ENCODE measurements at regions not wholly inside any gene's neighbourhood (a gene's known extent, or its start where the extent isn't known, plus 50 kb on each side); places are given as distances from the start of the nearest gene placed in this dataset.

DNA sequence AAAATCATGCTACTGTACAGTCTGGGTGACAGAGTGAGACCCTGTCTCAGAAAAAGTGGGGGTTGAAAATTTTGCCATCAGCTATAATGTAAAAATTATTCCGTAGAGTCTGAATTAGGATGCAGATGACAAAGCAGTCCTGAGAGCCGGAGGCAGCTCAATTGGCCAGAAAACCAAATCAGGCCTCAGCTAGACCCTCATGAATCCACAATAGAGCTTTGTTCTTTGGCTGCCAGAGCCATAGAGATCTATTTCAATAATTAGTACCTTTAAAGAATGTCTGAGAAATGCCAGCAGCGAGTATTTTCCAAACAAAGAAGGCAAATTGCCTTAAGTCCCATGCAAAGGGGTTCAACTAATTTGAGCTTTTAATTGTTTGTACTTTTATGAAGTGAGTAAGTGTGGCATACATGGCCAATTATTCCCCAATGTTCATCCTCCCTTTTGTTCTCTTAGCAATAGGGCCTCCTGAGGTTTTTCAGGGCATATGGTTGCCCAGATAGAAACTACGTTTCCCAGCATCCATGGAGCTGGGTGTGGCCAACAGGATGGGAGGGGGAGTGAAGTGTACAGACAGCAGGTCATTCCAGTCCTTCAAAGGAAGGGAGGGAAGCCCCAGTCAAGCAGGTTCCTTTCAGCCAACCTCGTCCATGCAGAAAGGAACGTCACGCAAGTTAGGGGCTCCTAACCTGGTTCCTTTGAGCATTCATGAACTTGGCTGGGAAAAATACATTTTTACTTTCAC lies 211.3 kb upstream of the APCDD1 start:
- H3K9me3 ChIP-seq (ENCODE audit: control insufficient read depth, low read length): no peaks in the 10 kb centered on the region
- no peak overlapping the region for H3K4me3 ChIP-seq (ENCODE audit: low read length)
- no peaks in the 10 kb centered on the region for H3K27me3 ChIP-seq (ENCODE audit: control insufficient read depth, insufficient read depth)
- peaks cover 5% of the 10 kb centered on the region for H3K4me1 ChIP-seq (ENCODE audit: control insufficient read depth, insufficient read depth, low read length)
- WGBS: 82% methylated on average over 7 of the region's 7 CpGs
- ATAC-seq: no peak
- intact Hi-C loops (cut with DNase I): no loop called here
- DNase-seq: no peak
- H3K27ac ChIP-seq (ENCODE audit: low read length): no peak overlapping the region

DNA sequence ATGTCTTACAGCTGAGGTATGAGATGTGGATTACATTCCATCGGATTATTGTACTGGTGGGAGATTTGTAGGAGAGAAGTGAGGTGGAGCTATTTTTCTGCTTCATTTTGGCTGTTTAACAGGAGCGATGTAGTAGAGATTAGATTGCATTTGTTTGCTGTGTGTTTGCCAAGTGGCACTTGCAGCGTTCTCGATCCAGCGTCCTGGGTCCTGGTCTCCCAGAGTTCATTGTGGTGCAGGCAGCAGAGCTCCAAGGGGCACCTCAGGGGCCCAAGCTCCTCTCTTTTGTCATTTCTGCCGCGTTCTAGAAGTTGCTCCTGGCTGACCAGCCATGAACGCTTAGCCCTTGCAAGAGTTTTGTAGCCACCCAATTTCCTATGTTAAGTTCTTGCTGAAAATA lies 210.1 kb upstream of the APCDD1 start:
- ATAC-seq: no peak
- no peak for DNase-seq
- intact Hi-C loops (cut with DNase I): no loop called here
- H3K9me3 ChIP-seq (ENCODE audit: control insufficient read depth, low read length): no peaks in the 10 kb centered on the region
- H3K27me3 ChIP-seq (ENCODE audit: control insufficient read depth, insufficient read depth): no peaks in the 10 kb centered on the region
- no peak overlapping the region for H3K27ac ChIP-seq (ENCODE audit: low read length)
- peaks cover 5% of the 10 kb centered on the region for H3K4me1 ChIP-seq (ENCODE audit: control insufficient read depth, insufficient read depth, low read length)
- 79% methylated on average over 8 of the region's 8 CpGs for WGBS
- no peak overlapping the region for H3K4me3 ChIP-seq (ENCODE audit: low read length)

DNA sequence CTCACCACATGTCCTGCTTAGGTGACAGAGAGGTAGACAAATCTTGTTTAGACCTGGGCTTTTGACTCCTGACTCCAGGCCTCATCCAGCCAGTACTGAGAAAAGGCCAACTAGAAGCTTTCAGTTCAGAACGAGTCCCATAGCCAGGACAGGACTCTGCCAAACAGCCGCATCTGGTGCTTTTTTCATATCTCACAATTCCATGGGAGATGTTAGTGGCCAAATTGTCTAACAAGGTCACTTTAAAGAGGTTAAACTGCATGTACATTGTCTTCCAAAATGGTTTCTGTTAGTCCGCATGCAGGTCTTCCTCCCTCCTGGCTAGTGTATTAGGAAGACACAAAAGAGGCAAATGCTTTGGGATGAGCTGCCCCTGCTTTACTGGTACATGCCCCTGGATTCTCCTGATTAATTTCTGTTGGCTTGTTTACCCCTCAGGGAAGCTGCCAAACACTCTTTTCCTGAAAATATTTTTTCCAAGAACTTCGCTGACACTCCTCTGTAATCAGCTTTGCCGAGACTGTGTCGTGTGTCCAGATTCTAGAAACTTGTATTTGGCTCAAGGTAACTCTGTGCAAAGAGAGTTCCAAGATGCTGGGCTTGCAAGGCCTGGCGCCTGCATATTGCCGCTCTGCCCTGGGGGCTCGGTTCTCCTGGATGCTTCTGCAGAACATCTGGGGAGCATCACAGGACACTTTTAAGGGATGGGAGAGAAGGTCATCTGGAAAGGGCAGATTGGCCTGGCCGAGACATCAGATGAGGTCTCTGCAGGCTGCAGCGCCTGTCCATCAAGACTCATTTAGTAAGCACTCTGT lies 209.2 kb upstream of the APCDD1 start:
- WGBS: 68% methylated on average over 11 of the region's 11 CpGs
- peaks cover 5% of the 10 kb centered on the region for H3K4me1 ChIP-seq (ENCODE audit: control insufficient read depth, insufficient read depth, low read length)
- H3K27me3 ChIP-seq (ENCODE audit: control insufficient read depth, insufficient read depth): no peaks in the 10 kb centered on the region
- ATAC-seq (peak in 1 of 2 donors; percentile 50), DNase-seq (peak in 2 of 3 donors; percentile 59 to 65)
- no peak overlapping the region for H3K4me3 ChIP-seq (ENCODE audit: low read length)
- intact Hi-C loops (cut with DNase I): no loop called here
- H3K9me3 ChIP-seq (ENCODE audit: control insufficient read depth, low read length): no peaks in the 10 kb centered on the region
- no peak overlapping the region for H3K27ac ChIP-seq (ENCODE audit: low read length)

DNA sequence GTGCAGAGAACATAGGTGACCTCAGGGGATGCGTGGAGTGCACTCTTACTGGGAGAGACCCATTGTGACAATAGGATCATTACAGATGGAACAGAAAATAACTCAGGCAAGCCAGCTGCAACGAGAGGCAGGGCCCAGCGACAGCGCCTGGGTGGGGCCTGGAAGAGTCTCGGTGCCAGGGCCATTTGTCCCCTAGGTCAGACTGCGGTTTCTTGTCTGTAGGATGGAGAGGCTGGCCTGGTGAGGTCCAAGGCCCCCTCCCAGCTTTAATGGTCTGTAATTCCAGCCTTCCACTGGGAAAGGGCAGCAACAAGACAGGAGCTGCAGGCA lies 208.6 kb upstream of the APCDD1 start:
- no peak overlapping the region for H3K4me3 ChIP-seq (ENCODE audit: low read length)
- H3K4me1 ChIP-seq (ENCODE audit: control insufficient read depth, insufficient read depth, low read length): peaks cover 5% of the 10 kb centered on the region
- H3K27me3 ChIP-seq (ENCODE audit: control insufficient read depth, insufficient read depth): no peaks in the 10 kb centered on the region
- WGBS: 76% methylated on average over 6 of the region's 6 CpGs
- no peaks in the 10 kb centered on the region for H3K9me3 ChIP-seq (ENCODE audit: control insufficient read depth, low read length)
- H3K27ac ChIP-seq (ENCODE audit: low read length): no peak overlapping the region
- DNase-seq: peak in 2 of 3 donors; percentile 59 to 74
- intact Hi-C loops (cut with DNase I): no loop called here
- ATAC-seq: peak in 1 of 2 donors; percentile 20

DNA sequence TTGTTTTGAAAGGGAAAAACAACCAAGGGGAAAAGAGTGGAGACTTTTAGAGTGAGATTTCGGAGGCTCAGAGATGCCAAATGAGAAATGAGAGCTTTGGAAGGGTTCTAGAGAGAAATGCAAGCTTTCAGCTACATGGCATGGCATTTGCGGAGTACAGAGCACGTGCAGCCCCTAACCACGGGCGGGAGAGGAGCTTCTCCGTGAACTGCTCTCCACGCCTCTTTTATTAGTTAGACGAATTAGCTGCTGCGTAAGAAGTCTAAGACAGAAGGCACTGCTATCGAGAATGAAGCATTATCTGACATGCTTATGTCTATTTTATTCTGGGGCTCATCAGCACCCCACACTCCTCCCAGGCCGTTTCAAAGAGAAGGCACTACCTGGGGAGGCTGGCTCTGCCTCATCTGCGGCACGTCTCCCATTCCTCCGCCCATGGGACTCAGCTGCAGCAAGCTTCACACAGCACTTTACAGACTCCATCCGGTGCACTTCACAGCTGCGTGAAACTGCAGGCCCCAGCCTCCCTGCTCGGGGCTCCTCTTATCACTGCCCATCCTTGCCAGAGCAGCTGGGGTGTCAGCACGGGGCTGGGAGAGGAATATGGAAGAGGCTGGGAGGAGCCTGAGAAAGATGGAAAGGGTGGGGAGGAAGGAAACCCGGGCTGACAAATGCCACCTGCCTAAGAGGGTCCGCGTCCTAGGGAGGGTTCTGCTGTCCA lies 207.3 kb upstream of the APCDD1 start:
- no peaks in the 10 kb centered on the region for H3K9me3 ChIP-seq (ENCODE audit: control insufficient read depth, low read length)
- H3K27me3 ChIP-seq (ENCODE audit: control insufficient read depth, insufficient read depth): no peaks in the 10 kb centered on the region
- intact Hi-C loops (cut with DNase I): no loop called here
- peaks cover 5% of the 10 kb centered on the region for H3K4me1 ChIP-seq (ENCODE audit: control insufficient read depth, insufficient read depth, low read length)
- H3K4me3 ChIP-seq (ENCODE audit: low read length): no peak overlapping the region
- WGBS: 38% methylated on average over 21 of the region's 21 CpGs
- DNase-seq (peak; percentile 59 to 85 (median 82)), ATAC-seq (peak; percentile 81 to 88)
- no peak overlapping the region for H3K27ac ChIP-seq (ENCODE audit: low read length)

DNA sequence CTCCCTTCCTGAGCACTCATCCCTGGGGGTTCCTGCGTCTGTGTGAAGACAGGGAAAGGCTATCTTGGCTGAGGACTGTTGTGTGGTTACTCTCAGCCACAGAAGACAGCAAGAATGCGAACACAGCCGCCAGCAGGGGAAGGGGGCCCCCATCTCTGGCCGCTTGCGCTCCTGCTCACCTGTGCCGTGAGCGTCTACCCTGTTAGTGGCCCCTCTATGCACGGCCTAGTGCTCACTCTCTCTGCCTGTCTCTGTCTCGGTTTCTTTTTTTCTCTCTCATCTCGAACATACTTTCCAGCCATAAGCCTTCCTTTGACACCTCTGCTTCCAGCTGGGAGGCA lies 206.7 kb upstream of the APCDD1 start:
- 45% methylated on average over 10 of the region's 10 CpGs for WGBS
- intact Hi-C loops (cut with DNase I): no loop called here
- DNase-seq (no peak), ATAC-seq (no peak)
- Histone ChIP-seq H3K9me3 (ENCODE audit: control insufficient read depth, low read length) (no peaks in the 10 kb centered on the region), H3K27me3 (ENCODE audit: control insufficient read depth, insufficient read depth) (no peaks in the 10 kb centered on the region), H3K27ac (ENCODE audit: low read length) (no peak overlapping the region), H3K4me3 (ENCODE audit: low read length) (no peak overlapping the region), H3K4me1 (ENCODE audit: control insufficient read depth, insufficient read depth, low read length) (peaks cover 5% of the 10 kb centered on the region)

DNA sequence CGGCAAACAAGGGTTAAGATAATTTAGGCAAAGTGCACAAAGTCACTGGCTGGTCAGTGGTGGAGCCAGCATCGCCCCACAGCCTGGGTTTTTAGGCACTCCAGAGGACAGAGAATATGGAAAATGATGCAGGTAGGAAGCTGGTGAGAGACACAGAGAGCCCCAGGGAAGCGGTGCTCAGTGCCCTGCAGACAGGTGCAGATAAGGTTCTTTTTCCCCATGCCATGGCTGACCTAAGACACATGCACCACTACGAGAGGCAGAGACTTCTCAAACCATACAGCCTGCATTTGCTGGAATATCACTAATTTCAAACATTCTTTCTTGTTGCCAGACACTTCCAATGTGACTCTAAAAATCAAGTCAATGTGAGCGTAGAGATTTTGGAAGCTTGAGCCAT lies 205.7 kb upstream of the APCDD1 start:
- DNase-seq: no peak
- Histone ChIP-seq H3K4me1 (ENCODE audit: control insufficient read depth, insufficient read depth, low read length) (peaks cover 5% of the 10 kb centered on the region), H3K4me3 (ENCODE audit: low read length) (no peak overlapping the region), H3K27me3 (ENCODE audit: control insufficient read depth, insufficient read depth) (no peaks in the 10 kb centered on the region), H3K9me3 (ENCODE audit: control insufficient read depth, low read length) (no peaks in the 10 kb centered on the region), H3K27ac (ENCODE audit: low read length) (no peak overlapping the region)
- ATAC-seq: no peak
- intact Hi-C loops (cut with DNase I): no loop called here
- WGBS: 91% methylated on average over 5 of the region's 5 CpGs

DNA sequence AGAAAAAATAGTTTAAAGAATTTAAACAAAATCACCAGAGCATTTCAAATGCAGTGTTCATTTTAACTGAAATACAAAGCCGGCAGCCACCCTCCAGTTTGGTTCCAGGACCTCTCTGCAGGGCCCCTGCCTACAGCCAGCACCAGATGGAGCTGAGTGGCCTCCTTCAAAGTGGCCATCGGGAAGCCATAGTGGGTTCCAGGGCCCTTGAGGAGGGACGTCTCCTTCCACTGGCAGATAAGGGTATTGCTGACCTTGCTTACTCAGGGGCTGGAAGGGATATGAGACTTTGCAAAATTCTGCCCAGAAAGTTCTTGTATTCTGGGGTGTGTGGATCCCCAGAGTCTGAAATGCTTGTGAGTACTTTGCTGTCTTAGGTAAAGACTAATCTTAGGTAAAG lies 205.2 kb upstream of the APCDD1 start:
- no peak overlapping the region for H3K4me3 ChIP-seq (ENCODE audit: low read length)
- ATAC-seq (no peak), DNase-seq (no peak)
- H3K4me1 ChIP-seq (ENCODE audit: control insufficient read depth, insufficient read depth, low read length): peaks cover 5% of the 10 kb centered on the region
- no peaks in the 10 kb centered on the region for H3K9me3 ChIP-seq (ENCODE audit: control insufficient read depth, low read length)
- 61% methylated on average over 3 of the region's 3 CpGs for WGBS
- H3K27ac ChIP-seq (ENCODE audit: low read length): no peak overlapping the region
- intact Hi-C loops (cut with DNase I): no loop called here
- H3K27me3 ChIP-seq (ENCODE audit: control insufficient read depth, insufficient read depth): no peaks in the 10 kb centered on the region

DNA sequence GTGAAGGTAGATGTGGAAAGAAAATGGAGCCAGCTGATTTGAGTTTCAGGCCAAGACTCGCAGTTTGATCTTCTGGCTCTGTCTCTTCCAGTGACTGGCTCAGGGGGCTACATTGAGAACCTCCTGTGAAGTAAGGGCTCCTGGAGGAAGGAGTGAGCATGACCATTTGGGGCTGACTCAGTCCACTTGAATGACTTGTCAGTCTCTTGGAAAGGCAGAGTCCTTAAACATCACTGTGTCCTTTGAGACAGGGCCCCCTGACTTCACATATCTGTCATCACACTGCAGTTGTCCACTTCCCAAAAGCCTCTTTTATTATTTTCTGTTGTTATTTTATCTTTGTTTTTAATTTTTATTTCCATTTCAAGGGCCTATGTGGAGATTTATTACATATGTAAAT lies 204.6 kb upstream of the APCDD1 start:
- WGBS: 80% methylated on average over 1 of the region's 1 CpG
- H3K27ac ChIP-seq (ENCODE audit: low read length): no peak overlapping the region
- H3K9me3 ChIP-seq (ENCODE audit: control insufficient read depth, low read length): no peaks in the 10 kb centered on the region
- no peaks in the 10 kb centered on the region for H3K27me3 ChIP-seq (ENCODE audit: control insufficient read depth, insufficient read depth)
- DNase-seq (no peak), ATAC-seq (no peak)
- H3K4me1 ChIP-seq (ENCODE audit: control insufficient read depth, insufficient read depth, low read length): peaks cover 5% of the 10 kb centered on the region
- intact Hi-C loops (cut with DNase I): no loop called here
- H3K4me3 ChIP-seq (ENCODE audit: low read length): no peak overlapping the region

DNA sequence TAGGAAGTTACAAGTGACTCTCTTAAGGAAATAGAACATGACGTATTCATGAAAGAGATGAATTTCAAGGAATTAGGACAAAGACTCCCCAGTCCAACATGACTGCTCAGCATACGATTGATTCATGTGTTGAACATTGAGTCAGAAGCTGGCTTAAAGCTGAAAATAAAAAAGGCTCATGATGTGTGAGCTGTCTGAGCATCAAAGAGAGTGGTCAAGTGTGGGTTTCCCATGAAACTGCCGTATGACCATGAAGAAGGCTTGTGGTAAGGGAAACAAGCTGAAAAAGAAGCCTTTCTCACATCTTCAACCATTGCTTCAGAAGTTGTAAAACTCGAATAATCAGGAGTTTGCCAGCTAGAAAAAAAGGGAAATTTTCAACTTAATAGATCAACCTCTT lies 201.9 kb upstream of the APCDD1 start:
- DNase-seq: no peak
- intact Hi-C loops (cut with DNase I): no loop called here
- H3K4me3 ChIP-seq (ENCODE audit: low read length): no peak overlapping the region
- no peak for ATAC-seq
- peaks cover 3% of the 10 kb centered on the region for H3K4me1 ChIP-seq (ENCODE audit: control insufficient read depth, insufficient read depth, low read length)
- no peaks in the 10 kb centered on the region for H3K27me3 ChIP-seq (ENCODE audit: control insufficient read depth, insufficient read depth)
- no peaks in the 10 kb centered on the region for H3K9me3 ChIP-seq (ENCODE audit: control insufficient read depth, low read length)
- whole genome bisulfite sequencing: 90% methylated on average over 4 of the region's 4 CpGs
- no peak overlapping the region for H3K27ac ChIP-seq (ENCODE audit: low read length)

DNA sequence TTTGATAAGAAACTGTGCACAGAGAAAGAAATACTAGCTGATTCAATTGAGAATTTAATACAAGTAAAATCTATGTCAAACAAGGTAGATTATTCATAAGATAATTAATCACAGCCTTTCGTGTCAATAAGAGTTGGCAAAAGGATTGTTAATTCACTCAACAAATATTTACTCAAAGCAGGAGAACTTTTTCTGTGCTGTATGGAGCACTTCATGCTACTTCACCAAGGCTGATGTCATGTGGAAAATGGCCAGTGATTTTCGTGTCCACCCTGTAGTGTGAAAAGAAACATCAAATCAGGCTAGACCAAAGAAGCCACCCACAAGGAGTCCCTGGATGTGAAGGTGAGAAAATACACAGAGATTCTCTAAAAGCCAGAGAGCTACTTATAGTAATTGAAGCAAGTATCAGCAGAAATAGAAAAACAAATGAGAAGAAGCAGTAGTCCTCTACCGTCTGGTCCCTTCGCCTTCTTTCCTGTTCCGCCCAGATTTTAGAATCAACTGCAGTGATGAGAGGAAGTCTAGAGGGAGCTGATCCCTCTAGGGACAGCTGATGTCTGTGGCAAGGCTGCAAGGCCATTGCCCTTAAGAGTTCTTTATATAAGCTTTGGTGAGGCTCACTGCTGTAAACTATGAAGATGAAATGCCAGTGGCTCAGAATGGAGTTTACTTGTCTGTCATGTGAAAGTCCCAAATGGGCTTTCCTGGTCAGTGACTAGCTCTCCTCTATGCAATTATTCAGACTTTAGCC lies 201.3 kb upstream of the APCDD1 start:
- intact Hi-C loops (cut with DNase I): no loop called here
- ATAC-seq (no peak), DNase-seq (no peak)
- no peaks in the 10 kb centered on the region for H3K4me1 ChIP-seq (ENCODE audit: control insufficient read depth, insufficient read depth, low read length)
- no peaks in the 10 kb centered on the region for H3K27me3 ChIP-seq (ENCODE audit: control insufficient read depth, insufficient read depth)
- WGBS: 62% methylated on average over 5 of the region's 5 CpGs
- no peak overlapping the region for H3K27ac ChIP-seq (ENCODE audit: low read length)
- H3K9me3 ChIP-seq (ENCODE audit: control insufficient read depth, low read length): no peaks in the 10 kb centered on the region
- H3K4me3 ChIP-seq (ENCODE audit: low read length): no peak overlapping the region

Data from right cardiac atrium (tissue), 5 donors.